Pulmonary artery endothelial cell (primary cell): ENCODE measurements at regions not wholly inside any gene's neighbourhood (a gene's known extent, or its start where the extent isn't known, plus 50 kb on each side); places are given as distances from the start of the nearest gene placed in this dataset.
"Not testable (repeated sequence)": the region's sequence is repeated elsewhere in the genome, so short reads cannot be mapped to it uniquely, and the experiment has no call there.

Source experiments
- DNase-seq: peaks from one replicate; pipeline ENCODE4 v3.0.0-alpha.2; 2011; ENCODE audit warnings: low read depth, low spot score

DNA sequence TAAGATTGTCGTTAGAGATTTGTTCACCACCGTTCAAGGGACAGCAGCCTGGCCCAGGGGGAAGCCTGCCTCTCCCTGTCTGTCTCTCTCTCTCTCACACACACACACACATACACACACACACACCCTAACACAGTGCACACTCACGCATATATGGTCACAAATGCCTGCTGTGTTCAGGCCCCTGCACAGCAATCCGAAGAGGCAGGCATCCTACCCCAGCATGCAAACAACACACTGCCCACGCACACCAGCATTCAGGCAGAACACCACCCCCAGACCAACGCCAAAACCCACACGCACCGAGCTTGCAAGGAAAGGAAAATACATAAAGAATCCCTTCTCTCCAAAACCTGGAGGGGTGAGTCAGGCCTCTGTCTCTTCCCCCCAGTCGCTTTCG is 111.6 kb upstream of the FOXD4L5 start:
- DNase-seq = not testable (repeated sequence)

DNA sequence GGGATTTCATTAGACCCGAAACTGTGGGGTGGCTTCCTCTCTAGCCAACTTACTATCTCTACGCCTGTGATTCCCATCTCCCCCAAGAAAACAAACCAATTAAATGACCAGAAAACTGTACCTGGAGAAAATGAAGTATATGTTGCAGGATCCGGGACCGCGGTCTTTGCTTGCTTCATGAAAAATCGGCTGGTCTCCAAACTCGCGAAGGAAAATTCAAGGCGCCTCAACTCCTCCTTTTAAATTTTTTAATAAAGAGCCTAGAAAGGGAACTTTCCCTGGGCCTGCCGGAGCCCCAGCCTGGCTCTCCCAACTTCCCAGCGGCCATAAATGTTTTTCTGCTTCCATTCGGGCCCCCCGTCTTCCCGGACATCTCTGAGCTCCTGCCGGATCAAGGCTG is 110.8 kb upstream of the FOXD4L5 start:
- not testable (repeated sequence) for DNase-seq

DNA sequence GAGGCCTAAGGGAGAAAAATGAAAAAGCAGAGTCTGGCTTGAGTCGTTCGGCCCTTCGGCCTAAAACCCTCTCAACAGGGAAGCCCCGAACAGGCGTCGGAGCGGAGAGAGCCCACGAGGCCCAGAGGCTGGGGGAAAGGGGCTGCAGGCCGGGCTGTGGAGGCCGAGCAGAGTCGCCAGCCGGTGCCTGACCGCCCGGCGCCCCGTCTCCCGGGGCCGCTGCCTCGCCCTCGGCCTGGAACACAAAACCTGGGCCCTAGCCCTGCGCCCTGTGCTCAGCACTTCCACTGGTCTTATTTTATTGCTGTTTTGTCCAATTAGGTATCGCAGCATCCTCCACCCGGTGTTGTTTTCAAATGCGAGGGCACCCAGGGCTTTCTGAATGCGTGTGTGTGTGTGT is 110.1 kb upstream of the FOXD4L5 start:
- not testable (repeated sequence) for DNase-seq

DNA sequence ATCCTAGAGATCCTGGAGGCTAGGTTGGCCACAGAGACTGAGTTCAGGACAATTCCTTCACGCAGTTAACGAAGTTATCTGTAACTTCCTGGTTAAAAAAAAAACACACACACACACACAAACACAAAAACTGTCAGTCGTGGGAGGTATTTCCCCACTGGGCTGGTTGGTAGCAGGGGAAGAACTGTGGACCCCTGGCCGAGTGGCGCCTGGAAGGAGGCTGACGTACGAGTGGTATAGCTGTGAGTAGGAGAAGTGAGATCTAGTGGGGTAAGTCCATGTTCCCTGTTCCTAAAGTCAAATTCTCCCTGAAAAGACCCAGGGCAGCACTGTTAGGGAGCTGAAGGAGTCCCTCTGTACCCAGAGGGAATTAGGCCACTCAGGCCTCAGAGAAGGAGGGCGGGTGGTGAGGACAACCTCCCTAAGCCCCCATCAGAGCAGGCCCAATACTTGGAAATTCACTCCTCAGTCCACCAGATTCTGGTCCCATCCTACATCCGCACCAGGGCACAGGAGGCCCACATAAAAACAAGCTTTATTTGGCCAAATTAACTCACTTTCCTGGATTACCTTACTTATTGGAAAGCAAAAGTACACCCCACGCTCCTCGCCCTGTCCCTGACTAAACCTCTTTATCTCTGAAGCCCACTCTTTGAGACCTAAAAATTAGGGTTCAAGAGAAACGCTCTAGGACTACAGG is 108.3 kb upstream of the FOXD4L5 start:
- DNase-seq = not testable (repeated sequence)

DNA sequence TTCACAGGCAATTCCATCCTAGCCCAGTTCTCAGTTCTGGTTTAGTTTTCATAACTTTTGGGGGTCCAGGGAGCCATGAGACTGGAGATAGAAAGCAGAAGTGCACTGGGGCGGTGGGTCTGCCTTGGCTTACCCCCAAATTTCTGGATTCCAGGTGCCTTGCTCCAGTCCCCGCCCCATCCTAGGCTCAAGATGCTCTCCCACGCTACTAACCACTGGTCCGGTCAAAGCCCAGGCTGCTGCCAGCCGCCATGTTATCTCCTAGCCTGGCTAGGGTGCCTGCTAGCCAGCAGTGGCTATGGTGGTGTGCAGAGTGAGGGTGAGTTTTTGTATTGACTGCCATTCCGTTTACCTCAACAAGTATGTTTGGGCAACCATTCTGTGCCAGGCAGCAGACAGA is 107.6 kb upstream of the FOXD4L5 start:
- DNase-seq = not testable (repeated sequence)

DNA sequence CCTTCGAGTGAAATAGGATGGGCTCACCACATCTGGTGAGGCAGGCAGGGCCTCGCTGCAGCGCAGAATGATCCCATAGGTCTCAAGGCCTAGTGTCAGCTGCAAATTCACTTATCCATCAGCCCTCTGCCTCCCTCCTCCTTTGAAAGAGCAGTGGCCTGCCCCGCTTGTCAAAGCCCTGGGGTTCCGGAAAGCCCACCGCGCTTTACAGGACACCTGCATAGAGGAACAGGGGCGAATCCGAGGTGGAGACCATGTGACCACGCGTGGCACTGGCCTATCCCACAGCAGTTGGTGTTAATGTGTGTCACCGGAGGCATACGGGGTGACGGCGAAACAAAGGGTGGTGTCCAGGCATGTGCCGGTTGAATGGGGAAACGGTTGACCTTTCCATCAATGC is 104.7 kb upstream of the FOXD4L5 start:
- DNase-seq = not testable (repeated sequence)

DNA sequence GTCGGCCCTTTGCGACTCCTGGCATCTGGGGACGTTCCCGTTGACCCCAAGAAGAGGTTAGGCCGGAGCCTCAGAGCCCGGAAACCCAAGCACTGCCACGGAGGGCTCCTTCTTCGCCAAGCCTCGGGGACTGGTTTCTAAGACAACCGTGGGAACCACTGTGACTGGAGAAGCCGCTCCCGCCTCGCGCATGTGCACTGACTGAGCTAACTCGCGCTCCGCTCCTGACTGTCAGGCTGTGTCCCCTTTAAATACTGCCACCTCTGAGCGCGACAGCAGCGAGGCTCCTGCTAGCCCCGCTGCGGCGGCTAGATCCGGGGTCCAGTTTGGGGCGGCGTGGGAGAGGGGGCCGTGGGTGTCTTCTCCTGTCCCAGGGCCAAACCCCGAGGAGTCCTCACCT is 104.2 kb upstream of the FOXD4L5 start:
- DNase-seq = not testable (repeated sequence)

DNA sequence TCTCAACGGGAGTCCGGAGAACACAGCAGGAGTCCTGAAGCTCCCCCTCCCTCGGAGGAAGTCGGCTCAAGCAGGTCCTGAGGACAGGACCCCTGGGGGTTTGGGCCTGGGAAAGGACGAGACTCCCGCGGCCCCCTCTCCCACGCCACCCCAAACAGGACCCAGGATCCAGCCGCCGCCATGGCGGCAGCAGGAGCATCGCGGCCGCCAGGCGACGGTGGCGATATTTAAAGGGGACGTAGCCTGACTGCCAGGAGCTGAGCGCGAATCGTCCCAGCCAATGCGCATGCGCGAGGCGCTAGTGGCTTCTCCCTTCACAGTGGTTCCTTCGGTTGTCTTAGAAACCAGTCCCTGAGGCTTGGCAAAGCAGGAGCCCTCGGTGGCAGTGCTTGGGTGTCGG is 101.7 kb upstream of the FOXD4L5 start:
- DNase-seq = peak; percentile 17

DNA sequence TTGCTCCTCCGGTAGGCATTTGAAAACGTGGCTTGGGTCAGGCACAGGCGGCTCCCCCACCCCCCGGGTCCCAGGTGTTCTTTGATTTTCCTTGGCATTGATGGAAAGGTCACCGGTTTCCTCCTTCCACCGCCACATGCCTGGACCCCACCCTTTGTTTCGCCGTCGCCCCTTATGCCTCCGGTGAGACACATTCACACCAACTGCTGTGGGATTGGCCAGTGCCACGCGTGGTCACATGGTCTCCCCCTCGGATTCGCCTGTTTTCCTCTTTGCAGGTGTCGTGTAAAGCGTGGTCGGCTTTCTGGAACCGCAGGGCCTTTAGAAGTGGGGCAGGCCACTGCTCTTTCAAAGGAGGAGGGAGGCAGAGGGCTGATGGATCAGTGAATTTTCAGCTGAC is 101.2 kb upstream of the FOXD4L5 start:
- not testable (repeated sequence) for DNase-seq

DNA sequence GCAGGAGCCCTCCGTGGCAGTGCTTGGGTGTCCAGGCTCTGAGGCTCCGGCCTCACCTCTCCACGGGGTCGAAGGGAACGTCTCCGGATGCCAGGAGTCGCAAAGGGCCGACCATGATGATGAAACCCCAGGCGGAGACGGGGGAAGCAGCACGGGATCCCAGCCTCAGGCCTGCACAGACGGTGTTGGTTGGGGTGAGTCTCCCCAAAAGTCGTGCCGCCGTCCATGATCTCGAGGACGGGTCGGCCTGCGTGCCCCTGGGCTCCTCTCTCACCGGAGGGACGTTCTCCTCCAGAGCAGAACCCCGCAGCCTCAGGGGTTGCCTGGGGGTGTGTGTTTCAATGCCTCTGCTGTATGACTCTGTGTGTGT is 100.6 kb upstream of the FOXD4L5 start:
- DNase-seq = not testable (repeated sequence)

DNA sequence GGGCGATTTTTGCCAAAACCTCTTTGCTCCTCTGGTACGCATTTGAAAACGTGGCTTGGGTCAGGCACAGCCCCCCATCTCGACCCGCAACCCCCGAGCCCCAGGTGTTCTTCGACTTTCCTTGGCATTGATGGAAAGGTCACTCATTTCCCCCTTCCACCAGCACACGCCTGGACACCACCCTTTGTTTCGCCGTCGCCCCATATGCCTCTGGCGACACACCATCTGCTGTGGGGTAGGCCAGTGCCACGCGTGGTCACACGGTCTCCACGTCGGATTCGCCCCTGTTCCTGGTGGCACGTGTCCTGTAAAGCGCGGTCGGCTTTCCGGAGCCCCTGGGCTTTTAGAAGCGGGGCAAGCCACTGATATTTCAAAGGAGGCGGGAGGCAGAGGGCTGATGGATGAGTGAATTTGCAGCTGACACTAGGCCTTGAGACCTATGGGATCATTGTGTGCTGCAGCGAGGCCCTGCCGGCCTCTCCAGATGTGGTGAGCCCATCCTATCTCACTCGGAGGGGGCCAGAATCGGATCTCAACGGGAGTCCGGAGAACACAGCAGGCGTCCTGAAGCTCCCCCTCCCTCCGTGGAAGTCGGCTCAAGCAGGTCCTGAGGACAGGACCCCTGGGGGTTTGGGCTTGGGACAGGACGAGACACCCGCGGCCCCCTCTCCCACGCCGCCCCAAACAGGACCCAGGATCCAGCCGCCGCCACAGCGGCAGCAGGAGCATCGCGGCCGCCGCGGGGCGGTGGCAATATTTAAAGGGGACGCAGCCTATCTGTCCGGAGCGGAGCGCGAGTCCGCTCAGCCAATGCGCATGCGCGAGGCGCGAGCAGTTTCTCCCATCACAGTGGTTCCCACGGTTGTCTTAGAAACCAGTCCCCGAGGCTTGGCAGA is 100.0 kb upstream of the FOXD4L5 start:
- DNase-seq = not testable (repeated sequence)

DNA sequence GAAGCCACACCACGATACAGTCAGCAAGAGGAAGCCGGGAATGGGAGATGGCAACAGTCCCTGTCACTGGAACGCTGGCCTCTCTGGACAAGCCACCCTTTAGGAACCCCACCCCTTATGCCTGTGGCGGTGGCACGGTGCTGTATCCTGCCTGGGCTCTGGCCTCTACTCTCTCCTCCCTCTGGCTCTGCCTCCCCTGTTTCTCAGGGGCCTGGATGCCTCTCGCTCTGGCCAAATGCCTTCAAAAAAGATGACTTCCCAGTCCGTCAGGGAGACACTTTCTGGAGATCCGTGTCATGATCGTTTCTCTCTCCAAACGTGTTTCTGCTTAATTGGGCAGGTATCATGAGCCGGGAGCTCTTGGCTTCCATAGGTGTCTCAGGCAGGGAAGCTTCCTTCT is 99.1 kb upstream of the FOXD4L5 start:
- not testable (repeated sequence) for DNase-seq

DNA sequence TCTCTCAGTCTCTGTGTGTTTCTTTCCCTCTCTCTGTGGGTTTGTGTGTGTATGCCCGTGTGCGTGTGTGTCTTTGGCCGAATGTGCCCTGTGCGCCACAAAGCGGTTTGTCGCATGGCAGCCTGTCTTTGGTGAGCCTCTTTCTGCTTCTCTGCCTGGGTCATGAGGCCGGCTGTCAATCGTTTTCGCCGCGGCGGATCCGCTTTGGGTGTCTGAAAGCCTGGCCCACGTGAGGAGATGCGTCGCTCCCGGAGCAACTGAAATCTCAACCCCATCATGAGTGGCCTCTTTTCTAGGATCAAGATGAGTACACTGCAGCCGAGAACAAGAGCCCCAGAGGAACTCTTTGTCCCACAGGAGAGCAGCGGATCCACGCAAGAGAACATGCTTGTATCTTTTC is 98.6 kb upstream of the FOXD4L5 start:
- DNase-seq = not testable (repeated sequence)

DNA sequence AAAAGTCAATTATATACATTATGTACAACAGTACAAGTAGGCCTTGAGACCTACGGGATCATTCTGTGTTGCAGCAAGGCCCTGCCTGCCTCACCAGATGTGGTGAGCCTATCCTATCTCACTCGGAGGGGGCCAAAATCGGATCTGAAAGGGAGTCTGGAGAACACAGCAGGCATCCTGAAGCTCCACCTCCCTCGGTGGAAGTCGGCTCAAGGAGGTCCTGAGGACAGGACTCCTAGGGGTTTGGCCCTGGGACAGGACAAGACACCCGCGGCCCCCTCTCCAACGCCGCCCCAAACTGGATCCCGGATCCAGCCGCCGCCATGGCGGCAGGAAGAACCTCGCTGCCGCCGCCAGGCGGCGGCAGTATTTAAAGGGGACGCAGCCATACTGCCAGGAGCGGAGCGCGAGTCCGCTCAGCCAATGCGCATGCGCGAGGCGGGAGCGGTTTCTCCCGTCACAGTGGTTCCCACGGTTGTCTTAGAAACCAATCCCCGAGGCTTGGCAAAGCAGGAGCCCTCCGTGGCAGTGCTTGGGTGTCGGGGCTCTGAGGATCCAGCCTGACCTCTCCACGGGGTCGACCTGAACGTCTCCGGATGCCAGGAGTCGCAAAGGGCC is 97.8 kb upstream of the FOXD4L5 start:
- not testable (repeated sequence) for DNase-seq
